MM.1S (cell line): ENCODE measurements at regions not wholly inside any gene's neighbourhood (a gene's known extent, or its start where the extent isn't known, plus 50 kb on each side); places are given as distances from the start of the nearest gene placed in this dataset.

Experiments used
- DNase-seq: peaks from one replicate; pipeline ENCODE4 v3.0.0-alpha.2; 2015
- H2AFZ ChIP-seq: fragments of 300-600 bp; sonication (generic); 2 replicates; pipeline ENCODE4 v1.6.0; 2016; ENCODE audit warnings: antibody characterized with exemption, low read length
- H3F3A ChIP-seq: fragments of 300-600 bp; sonication (generic); 2 replicates; pipeline ENCODE4 v1.6.1; 2016; ENCODE audit warnings: mild to moderate bottlenecking, antibody characterized with exemption, low read length, moderate library complexity, mixed read lengths; ENCODE audit not compliant: insufficient read depth
- H3K27ac ChIP-seq: fragments of 300-600 bp; sonication (generic); 2 replicates; pipeline ENCODE4 v1.5.1; 2016; ENCODE audit warnings: mild to moderate bottlenecking, low read length
- H3K27me3 ChIP-seq: fragments of 300-600 bp; sonication (generic); replicated peaks from 2 replicates; pipeline ENCODE4 v1.6.0; 2016; ENCODE audit warnings: low read length; ENCODE audit not compliant: insufficient read depth
- H3K36me3 ChIP-seq: fragments of 300-600 bp; sonication (generic); replicated peaks from 2 replicates; pipeline ENCODE4 v1.6.1; 2016; ENCODE audit warnings: mild to moderate bottlenecking, low read length, mixed read lengths; ENCODE audit not compliant: insufficient read depth
- H3K4me1 ChIP-seq: fragments of 300-600 bp; sonication (generic); 2 replicates; pipeline ENCODE4 v1.6.1; 2016; ENCODE audit warnings: low read length, mixed read lengths
- H3K4me2 ChIP-seq: fragments of 300-600 bp; sonication (generic); 2 replicates; pipeline ENCODE4 v1.6.0; 2016; ENCODE audit warnings: low read depth, low read length
- H3K4me3 ChIP-seq: fragments of 300-600 bp; sonication (generic); 2 replicates; pipeline ENCODE4 v1.5.1; 2016; ENCODE audit warnings: low read length, mixed read lengths
- H3K79me2 ChIP-seq: fragments of 300-600 bp; sonication (generic); 2 replicates; pipeline ENCODE4 v1.6.1; 2016; ENCODE audit warnings: mixed run types, low read length, mixed read lengths
- H3K9ac ChIP-seq: fragments of 300-600 bp; sonication (generic); 2 replicates; pipeline ENCODE4 v1.6.1; 2016; ENCODE audit warnings: low read length, mixed read lengths
- H3K9me2 ChIP-seq: fragments of 300-600 bp; sonication (generic); replicated peaks from 2 replicates; pipeline ENCODE4 v1.6.1; 2016; ENCODE audit warnings: mild to moderate bottlenecking, low read length, mixed read lengths; ENCODE audit not compliant: insufficient read depth
- H3K9me3 ChIP-seq: fragments of 300-600 bp; sonication (generic); replicated peaks from 2 replicates; pipeline ENCODE4 v1.6.1; 2016; ENCODE audit warnings: mild to moderate bottlenecking, low read length, mixed read lengths; ENCODE audit not compliant: insufficient read depth
- H4K20me1 ChIP-seq: fragments of 300-600 bp; sonication (generic); 2 replicates; pipeline ENCODE4 v1.6.1; 2016; ENCODE audit warnings: mild to moderate bottlenecking, low read length, moderate library complexity, mixed read lengths; ENCODE audit not compliant: insufficient read depth
- CTCF ChIP-seq: fragments of 300-600 bp; sonication (generic); IDR thresholded peaks from 2 replicates; pipeline ENCODE4 v1.5.1; 2016; ENCODE audit warnings: antibody characterized with exemption, low read length, mixed read lengths
- EZH2 ChIP-seq: fragments of 300-600 bp; sonication (generic); optimal IDR thresholded peaks from 2 replicates; pipeline ENCODE3; 2017; ENCODE audit warnings: low read depth, mild to moderate bottlenecking, antibody characterized with exemption, low read length, mixed read lengths
- EZH2phosphoT487 ChIP-seq: fragments of 300-600 bp; sonication (generic); IDR thresholded peaks from 2 replicates; pipeline ENCODE4 v1.6.1; 2018; ENCODE audit warnings: antibody characterized with exemption, low read length

- Histone ChIP-seq H3F3A (no peaks in the 10 kb centered on the region), H3K27ac (no peak overlapping the region), H3K4me2 (no peak overlapping the region), H4K20me1 (no peaks in the 10 kb centered on the region), H3K9me3 (no peaks in the 10 kb centered on the region), H3K27me3 (no peaks in the 10 kb centered on the region), H3K9ac (no peak overlapping the region), H3K36me3 (no peaks in the 10 kb centered on the region), H3K9me2 (no peaks in the 10 kb centered on the region), H3K4me3 (no peak overlapping the region), H2AFZ (no peak overlapping the region), H3K79me2 (no peaks in the 10 kb centered on the region), H3K4me1 (no peaks in the 10 kb centered on the region)
- TF ChIP-seq CTCF (no peak), EZH2phosphoT487 (no peak), EZH2 (no peak)
- DNase-seq: no peak
Measured at GRCh38 chr2:220913384-220913783, 658.7 kb downstream of the EPHA4 start.

DNA sequence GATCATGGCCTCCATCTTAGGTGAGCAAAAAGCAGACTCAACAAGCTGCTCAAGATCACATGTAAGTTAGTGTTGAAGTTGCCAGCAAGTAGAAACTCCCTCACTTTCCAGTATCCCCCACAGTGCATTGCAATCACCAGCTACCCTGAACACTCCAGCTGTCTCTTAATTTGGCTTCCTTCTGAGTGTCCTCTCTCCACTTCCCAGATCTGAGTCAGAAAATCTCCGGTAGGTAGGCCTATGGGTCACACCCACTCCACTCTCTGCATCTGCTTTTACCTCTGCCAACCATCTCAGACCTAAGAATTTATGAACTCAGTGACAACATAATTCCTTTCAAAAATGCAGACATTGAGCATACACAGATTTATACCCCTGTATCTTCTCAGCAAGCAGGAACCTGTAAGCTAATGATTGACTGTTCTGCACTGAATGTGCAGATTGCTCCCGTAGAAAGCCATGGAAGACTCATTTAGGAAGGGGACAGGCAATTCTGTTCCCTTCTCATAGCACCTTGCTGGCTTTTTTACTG lies 656.9 kb downstream of the EPHA4 start:
- no peak overlapping the region for H2AFZ ChIP-seq

GRCh38 chr2:220916931-220917330 lies 655.2 kb downstream of the EPHA4 start:
- H3K4me3 ChIP-seq: no peak overlapping the region
- no peaks in the 10 kb centered on the region for H3F3A ChIP-seq
- H3K9me2 ChIP-seq: no peaks in the 10 kb centered on the region
- no peaks in the 10 kb centered on the region for H4K20me1 ChIP-seq
- no peak overlapping the region for H3K27ac ChIP-seq
- no peaks in the 10 kb centered on the region for H3K9me3 ChIP-seq
- DNase-seq: no peak
- TF ChIP-seq EZH2 (no peak), CTCF (no peak), EZH2phosphoT487 (no peak)
- H3K79me2 ChIP-seq: no peaks in the 10 kb centered on the region
- no peaks in the 10 kb centered on the region for H3K4me1 ChIP-seq
- H3K9ac ChIP-seq: no peak overlapping the region
- no peaks in the 10 kb centered on the region for H3K36me3 ChIP-seq
- H2AFZ ChIP-seq: no peak overlapping the region
- no peaks in the 10 kb centered on the region for H3K27me3 ChIP-seq
- no peak overlapping the region for H3K4me2 ChIP-seq

More for the DNA sequence above, 656.9 kb downstream of the EPHA4 start:
- TF ChIP-seq EZH2: no peak
- TF ChIP-seq CTCF: no peak
- no peak for TF ChIP-seq EZH2phosphoT487
- Histone ChIP-seq H3K27ac (no peak overlapping the region), H3K79me2 (no peaks in the 10 kb centered on the region), H3K4me3 (no peak overlapping the region), H4K20me1 (no peaks in the 10 kb centered on the region), H3K36me3 (no peaks in the 10 kb centered on the region), H3K4me2 (no peak overlapping the region), H3F3A (no peaks in the 10 kb centered on the region), H3K9ac (no peak overlapping the region), H3K4me1 (no peaks in the 10 kb centered on the region), H3K27me3 (no peaks in the 10 kb centered on the region), H3K9me2 (no peaks in the 10 kb centered on the region), H3K9me3 (no peaks in the 10 kb centered on the region)
- DNase-seq: no peak
